ENCODE measurements at regions not wholly inside any gene's neighbourhood (a gene's known extent, or its start where the extent isn't known, plus 50 kb on each side); places are given as distances from the start of the nearest gene placed in this dataset.

DNA sequence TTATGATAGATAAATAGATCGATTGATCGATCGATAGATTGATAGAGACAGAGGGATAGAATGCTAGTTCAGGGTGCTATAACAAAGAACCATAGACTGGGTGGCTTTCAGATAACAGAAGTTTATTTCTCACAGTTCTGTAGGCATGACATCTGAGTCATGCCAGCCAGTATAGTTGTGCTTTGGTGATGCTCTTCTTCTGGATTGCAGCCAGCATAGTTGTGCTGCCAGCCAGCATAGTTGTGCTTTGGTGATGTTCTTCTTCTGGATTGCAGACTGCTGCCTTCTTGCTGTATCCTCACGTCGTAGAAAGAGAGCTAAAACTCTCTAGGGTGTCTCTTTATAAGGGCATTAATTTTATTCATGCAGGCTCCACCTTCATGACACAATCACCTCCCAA is 860.8 kb downstream of the BRINP3 start:
- TF ChIP-seq, protein P1, sequence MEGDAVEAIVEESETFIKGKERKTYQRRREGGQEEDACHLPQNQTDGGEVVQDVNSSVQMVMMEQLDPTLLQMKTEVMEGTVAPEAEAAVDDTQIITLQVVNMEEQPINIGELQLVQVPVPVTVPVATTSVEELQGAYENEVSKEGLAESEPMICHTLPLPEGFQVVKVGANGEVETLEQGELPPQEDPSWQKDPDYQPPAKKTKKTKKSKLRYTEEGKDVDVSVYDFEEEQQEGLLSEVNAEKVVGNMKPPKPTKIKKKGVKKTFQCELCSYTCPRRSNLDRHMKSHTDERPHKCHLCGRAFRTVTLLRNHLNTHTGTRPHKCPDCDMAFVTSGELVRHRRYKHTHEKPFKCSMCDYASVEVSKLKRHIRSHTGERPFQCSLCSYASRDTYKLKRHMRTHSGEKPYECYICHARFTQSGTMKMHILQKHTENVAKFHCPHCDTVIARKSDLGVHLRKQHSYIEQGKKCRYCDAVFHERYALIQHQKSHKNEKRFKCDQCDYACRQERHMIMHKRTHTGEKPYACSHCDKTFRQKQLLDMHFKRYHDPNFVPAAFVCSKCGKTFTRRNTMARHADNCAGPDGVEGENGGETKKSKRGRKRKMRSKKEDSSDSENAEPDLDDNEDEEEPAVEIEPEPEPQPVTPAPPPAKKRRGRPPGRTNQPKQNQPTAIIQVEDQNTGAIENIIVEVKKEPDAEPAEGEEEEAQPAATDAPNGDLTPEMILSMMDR (IDR thresholded peaks at IDR 0.05) = no peak
- TF ChIP-seq POLR2A (IDR thresholded peaks at IDR 0.05) = no peak
- TF ChIP-seq EP300 (IDR thresholded peaks at IDR 0.05) = no peak

Measured in sigmoid colon (tissue), 4 donors.